Suprapubic skin (tissue), 4 donors: ENCODE measurements at regions not wholly inside any gene's neighbourhood (a gene's known extent, or its start where the extent isn't known, plus 50 kb on each side); places are given as distances from the start of the nearest gene placed in this dataset.

Experiments used
- DNase-seq, 2 donors: peaks; one replicate each; pipeline ENCODE4 v3.0.0-alpha.2; 2019; ENCODE audit warnings: low spot score in 2 of 2
- H3K27ac ChIP-seq: fragments of 200-600 bp; sonication (generic); one replicate; pipeline ENCODE4 v1.5.1; 2019
- H3K27me3 ChIP-seq: fragments of 200-600 bp; sonication (generic); one replicate; pipeline ENCODE4 v1.5.1; 2019
- H3K36me3 ChIP-seq: fragments of 200-600 bp; sonication (generic); one replicate; pipeline ENCODE4 v1.5.1; 2019
- H3K4me1 ChIP-seq: fragments of 200-600 bp; sonication (generic); one replicate; pipeline ENCODE4 v1.5.1; 2019
- H3K4me3 ChIP-seq: fragments of 200-600 bp; sonication (generic); one replicate; pipeline ENCODE4 v1.5.1; 2019; ENCODE audit warnings: mild to moderate bottlenecking
- H3K9me3 ChIP-seq: fragments of 200-600 bp; sonication (generic); one replicate; pipeline ENCODE4 v1.5.1; 2019
- CTCF ChIP-seq, 2 donors: fragments of 200-600 bp in 1 of 2; fragments of 450-650 bp in 1 of 2; sonication (generic) in 1 of 2; IDR thresholded peaks; one replicate each; pipeline ENCODE4 v1.5.1; 2016 to 2019; ENCODE audit warnings: antibody characterized with exemption in 2 of 2, mild to moderate bottlenecking in 1 of 2, moderate library complexity in 1 of 2
- EP300 ChIP-seq: sonication (generic); formaldehyde crosslinking; IDR thresholded peaks from one replicate; pipeline ENCODE4 v1.6.1; 2017; ENCODE audit warnings: antibody characterized with exemption
- POLR2A ChIP-seq, 2 donors: fragments of 450-650 bp; IDR thresholded peaks; one replicate each; pipeline ENCODE4 v1.6.1; 2017; ENCODE audit warnings: antibody characterized with exemption in 2 of 2, mild to moderate bottlenecking in 2 of 2, moderate library complexity in 2 of 2
- POLR2AphosphoS5 ChIP-seq, 3 donors: sonication (generic); formaldehyde crosslinking; IDR thresholded peaks; one replicate each; pipeline ENCODE4 v1.6.1; 2017; ENCODE audit warnings: antibody characterized with exemption in 3 of 3
- WGBS: methylation state at CpG from one replicate; pipeline ENCODE4 v1.1.5; 2018; 5-methylcytosine and 5-hydroxymethylcytosine counted together

GRCh38 chr13:47239025-47239424 is 342.2 kb upstream of the HTR2A start:
- WGBS, result 91% methylated on average over 3 of the region's 3 CpGs
- H3K9me3 ChIP-seq, result no peaks in the 10 kb centered on the region

GRCh38 chr13:47237571-47237970 is 340.7 kb upstream of the HTR2A start:
- H3K9me3 ChIP-seq, result no peaks in the 10 kb centered on the region
- no peaks in the 10 kb centered on the region for H3K4me1 ChIP-seq
- no peak for TF ChIP-seq EP300
- TF ChIP-seq POLR2AphosphoS5 (IDR thresholded peaks at IDR 0.05), result no peak
- no peak for TF ChIP-seq POLR2A (IDR thresholded peaks at IDR 0.05)
- TF ChIP-seq CTCF (IDR thresholded peaks at IDR 0.05), result no peak
- H3K36me3 ChIP-seq, result no peaks in the 10 kb centered on the region
- H3K27me3 ChIP-seq, result no peaks in the 10 kb centered on the region
- no peak overlapping the region for H3K27ac ChIP-seq
- WGBS, result 39% methylated on average over 2 of the region's 2 CpGs
- DNase-seq, result no peak
- H3K4me3 ChIP-seq, result no peak overlapping the region

More at GRCh38 chr13:47239025-47239424, 342.2 kb upstream of the HTR2A start:
- no peak for TF ChIP-seq POLR2AphosphoS5 (IDR thresholded peaks at IDR 0.05)
- no peak for TF ChIP-seq EP300
- no peak for TF ChIP-seq POLR2A (IDR thresholded peaks at IDR 0.05)
- TF ChIP-seq CTCF (IDR thresholded peaks at IDR 0.05), result no peak
- no peak for DNase-seq
- Histone ChIP-seq H3K4me3 (no peak overlapping the region), H3K27me3 (no peaks in the 10 kb centered on the region), H3K4me1 (no peaks in the 10 kb centered on the region), H3K27ac (no peak overlapping the region), H3K36me3 (no peaks in the 10 kb centered on the region)

- H3K4me1 ChIP-seq, result no peaks in the 10 kb centered on the region
- H3K27ac ChIP-seq, result no peak overlapping the region
- no peak for DNase-seq
- no peaks in the 10 kb centered on the region for H3K9me3 ChIP-seq
- TF ChIP-seq CTCF (IDR thresholded peaks at IDR 0.05) (no peak), POLR2AphosphoS5 (IDR thresholded peaks at IDR 0.05) (no peak), POLR2A (IDR thresholded peaks at IDR 0.05) (no peak), EP300 (no peak)
- no peak overlapping the region for H3K4me3 ChIP-seq
- H3K36me3 ChIP-seq, result no peaks in the 10 kb centered on the region
- H3K27me3 ChIP-seq, result no peaks in the 10 kb centered on the region
- WGBS, result 53% methylated on average over 1 of the region's 1 CpG
Measured at GRCh38 chr13:47233734-47234133, 336.9 kb upstream of the HTR2A start.

GRCh38 chr13:47232516-47232915 is 335.7 kb upstream of the HTR2A start:
- no peaks in the 10 kb centered on the region for H3K9me3 ChIP-seq
- H3K4me1 ChIP-seq, result no peaks in the 10 kb centered on the region
- no peak for TF ChIP-seq EP300
- TF ChIP-seq CTCF (IDR thresholded peaks at IDR 0.05), result no peak
- TF ChIP-seq POLR2AphosphoS5 (IDR thresholded peaks at IDR 0.05), result no peak
- TF ChIP-seq POLR2A (IDR thresholded peaks at IDR 0.05), result no peak
- H3K4me3 ChIP-seq, result no peak overlapping the region
- no peak overlapping the region for H3K27ac ChIP-seq
- H3K27me3 ChIP-seq, result no peaks in the 10 kb centered on the region
- no peak for DNase-seq
- no peaks in the 10 kb centered on the region for H3K36me3 ChIP-seq
- 66% methylated on average over 4 of the region's 4 CpGs for WGBS

- Histone ChIP-seq H3K36me3 (no peaks in the 10 kb centered on the region), H3K4me1 (no peaks in the 10 kb centered on the region), H3K27ac (no peak overlapping the region), H3K27me3 (no peaks in the 10 kb centered on the region), H3K9me3 (no peaks in the 10 kb centered on the region), H3K4me3 (no peak overlapping the region)
- 77% methylated on average over 2 of the region's 2 CpGs for WGBS
- no peak for DNase-seq
- no peak for TF ChIP-seq POLR2A (IDR thresholded peaks at IDR 0.05)
- TF ChIP-seq EP300, result no peak
- TF ChIP-seq POLR2AphosphoS5 (IDR thresholded peaks at IDR 0.05), result no peak
- no peak for TF ChIP-seq CTCF (IDR thresholded peaks at IDR 0.05)
Measured at GRCh38 chr13:47230155-47230554, 333.3 kb upstream of the HTR2A start.
